Epithelial cell of esophagus (primary cell): ENCODE measurements at regions not wholly inside any gene's neighbourhood (a gene's known extent, or its start where the extent isn't known, plus 50 kb on each side); places are given as distances from the start of the nearest gene placed in this dataset.

Source experiments
- DNase-seq: peaks from one replicate; pipeline ENCODE4 v3.0.0; 2010; ENCODE audit warnings: low read depth
- H3K4me3 ChIP-seq: 2 replicates; pipeline ENCODE4 v1.5.1; 2011; ENCODE audit warnings: mild to moderate bottlenecking, low read length, control low read depth
- TF ChIP-seq, protein P1 (sequence below): IDR thresholded peaks from 2 replicates; pipeline ENCODE4 v1.5.1; 2011; ENCODE audit warnings: low read depth, mild to moderate bottlenecking, low read length, control low read depth, inconsistent platforms; ENCODE audit not compliant: insufficient read depth; ENCODE audit errors: missing control alignments

DNA sequence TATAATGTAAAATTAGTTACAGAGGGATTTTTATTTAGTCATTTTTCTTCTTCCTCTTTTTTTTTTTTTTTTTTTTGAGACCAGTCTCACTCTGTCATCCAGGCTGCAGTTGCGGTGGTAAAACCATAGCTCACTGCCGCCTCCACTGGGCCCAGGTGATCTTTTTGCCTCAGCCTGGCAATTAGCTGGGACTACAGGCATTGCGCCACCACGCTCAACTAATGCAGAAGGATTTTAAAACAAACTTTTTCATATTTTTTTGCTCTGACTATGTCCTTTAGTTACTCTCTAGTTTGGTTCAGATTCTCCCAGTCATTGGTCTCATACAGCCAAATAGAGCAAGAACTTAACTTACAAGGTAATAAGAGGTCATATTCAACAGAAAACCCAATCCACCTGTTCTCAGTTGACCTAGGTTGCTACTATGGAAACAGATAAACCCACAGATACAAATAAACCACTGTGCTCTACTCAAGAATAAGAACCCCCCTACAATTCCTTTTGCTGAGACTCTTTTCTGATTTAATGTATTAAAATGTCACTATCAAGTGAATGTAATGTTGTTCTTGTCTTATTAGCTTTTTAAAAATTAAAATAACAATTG lies 50.1 kb upstream of the TTC39B start:
- H3K4me3 ChIP-seq = no peak overlapping the region

More for the DNA sequence above, 50.1 kb upstream of the TTC39B start:
- TF ChIP-seq, protein P1, sequence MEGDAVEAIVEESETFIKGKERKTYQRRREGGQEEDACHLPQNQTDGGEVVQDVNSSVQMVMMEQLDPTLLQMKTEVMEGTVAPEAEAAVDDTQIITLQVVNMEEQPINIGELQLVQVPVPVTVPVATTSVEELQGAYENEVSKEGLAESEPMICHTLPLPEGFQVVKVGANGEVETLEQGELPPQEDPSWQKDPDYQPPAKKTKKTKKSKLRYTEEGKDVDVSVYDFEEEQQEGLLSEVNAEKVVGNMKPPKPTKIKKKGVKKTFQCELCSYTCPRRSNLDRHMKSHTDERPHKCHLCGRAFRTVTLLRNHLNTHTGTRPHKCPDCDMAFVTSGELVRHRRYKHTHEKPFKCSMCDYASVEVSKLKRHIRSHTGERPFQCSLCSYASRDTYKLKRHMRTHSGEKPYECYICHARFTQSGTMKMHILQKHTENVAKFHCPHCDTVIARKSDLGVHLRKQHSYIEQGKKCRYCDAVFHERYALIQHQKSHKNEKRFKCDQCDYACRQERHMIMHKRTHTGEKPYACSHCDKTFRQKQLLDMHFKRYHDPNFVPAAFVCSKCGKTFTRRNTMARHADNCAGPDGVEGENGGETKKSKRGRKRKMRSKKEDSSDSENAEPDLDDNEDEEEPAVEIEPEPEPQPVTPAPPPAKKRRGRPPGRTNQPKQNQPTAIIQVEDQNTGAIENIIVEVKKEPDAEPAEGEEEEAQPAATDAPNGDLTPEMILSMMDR = no peak
- no peak for DNase-seq
